ENCODE measurements at regions not wholly inside any gene's neighbourhood (a gene's known extent, or its start where the extent isn't known, plus 50 kb on each side); places are given as distances from the start of the nearest gene placed in this dataset.

GRCh38 chr17:14875557-14876412 lies 389.3 kb downstream of the PMP22 start:
- no peak for TF ChIP-seq POLR2A (IDR thresholded peaks at IDR 0.05)
- TF ChIP-seq CTCF (IDR thresholded peaks at IDR 0.05) = no peak

Measured in right lobe of liver (tissue), 4 donors.